Stimulated activated CD4-positive, alpha-beta T cell treated with anti-CD3 and anti-CD28 coated beads, Interleukin-2, amount 100 ng/mL, for 48 hours (primary cell): ENCODE measurements at regions not wholly inside any gene's neighbourhood (a gene's known extent, or its start where the extent isn't known, plus 50 kb on each side); places are given as distances from the start of the nearest gene placed in this dataset.
"Not testable (repeated sequence)": the region's sequence is repeated elsewhere in the genome, so short reads cannot be mapped to it uniquely, and the experiment has no call there.

ENCODE experiments used
- DNase-seq, 2 donors: peaks; one replicate each; pipeline ENCODE4 v3.0.0-alpha.2; 2020

DNA sequence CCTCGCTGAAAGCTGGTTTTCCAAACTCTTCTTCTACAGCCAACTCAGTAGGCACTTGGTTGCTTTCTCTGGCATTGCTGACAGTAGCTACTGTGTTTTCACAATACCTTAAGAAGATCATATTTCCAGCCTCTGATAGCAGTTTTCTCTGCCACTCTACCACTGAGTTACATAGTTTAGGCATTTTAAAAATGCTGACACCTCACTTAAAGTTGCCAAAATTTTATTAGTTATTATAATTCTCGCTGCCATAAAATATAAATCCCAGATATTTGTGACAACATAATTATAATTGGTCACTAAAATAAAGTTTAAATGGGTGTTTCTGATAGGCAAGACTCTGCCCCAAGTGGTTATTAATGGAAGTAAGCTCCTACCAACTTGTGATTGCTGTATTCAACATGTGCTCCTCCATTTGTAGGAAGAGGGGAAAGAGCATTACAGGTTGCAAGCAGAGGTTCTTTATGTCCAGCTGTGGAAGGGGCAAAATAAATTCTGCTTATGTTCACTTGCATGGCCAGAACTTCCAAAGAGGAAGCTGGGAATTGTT is 1202.8 kb downstream of the CNTNAP5 start:
- DNase-seq = no peak

DNA sequence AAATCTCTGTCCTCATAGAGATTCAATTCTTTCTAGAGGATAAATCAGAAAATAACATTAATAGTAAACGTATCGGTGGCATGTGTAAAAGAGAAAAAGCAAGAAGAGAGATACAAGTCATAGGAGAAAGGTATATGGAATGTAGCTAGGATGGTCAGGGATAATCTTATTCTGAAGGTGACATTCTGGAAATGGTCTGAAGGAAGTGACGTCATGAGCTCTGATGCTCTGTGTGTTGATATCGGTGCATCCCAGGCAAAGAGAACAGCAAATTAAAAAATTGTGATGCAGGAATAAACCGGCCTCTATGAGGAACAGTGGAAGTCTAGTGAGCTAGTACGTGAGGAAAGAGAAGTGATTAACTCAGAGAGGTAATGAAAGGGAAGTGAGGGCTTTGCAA is 1215.8 kb downstream of the CNTNAP5 start:
- no peak for DNase-seq

DNA sequence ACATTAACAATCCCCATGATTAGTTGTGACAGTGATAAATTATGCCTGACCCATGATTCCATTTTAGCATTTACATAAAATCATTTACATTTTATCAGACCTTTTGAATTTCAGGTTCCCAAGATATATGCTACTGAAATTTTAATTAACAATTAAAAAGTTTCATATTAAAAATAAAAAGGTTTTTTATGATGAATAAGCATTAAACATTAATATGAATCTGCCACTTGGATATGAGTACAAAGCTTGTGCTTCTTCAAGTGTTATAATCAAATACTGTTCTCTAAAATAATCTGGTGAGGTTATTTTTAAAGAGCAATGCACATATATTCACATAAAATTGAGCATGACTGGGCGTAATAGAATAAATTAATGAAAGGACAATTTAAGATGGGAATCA is 1218.0 kb downstream of the CNTNAP5 start:
- DNase-seq = no peak

DNA sequence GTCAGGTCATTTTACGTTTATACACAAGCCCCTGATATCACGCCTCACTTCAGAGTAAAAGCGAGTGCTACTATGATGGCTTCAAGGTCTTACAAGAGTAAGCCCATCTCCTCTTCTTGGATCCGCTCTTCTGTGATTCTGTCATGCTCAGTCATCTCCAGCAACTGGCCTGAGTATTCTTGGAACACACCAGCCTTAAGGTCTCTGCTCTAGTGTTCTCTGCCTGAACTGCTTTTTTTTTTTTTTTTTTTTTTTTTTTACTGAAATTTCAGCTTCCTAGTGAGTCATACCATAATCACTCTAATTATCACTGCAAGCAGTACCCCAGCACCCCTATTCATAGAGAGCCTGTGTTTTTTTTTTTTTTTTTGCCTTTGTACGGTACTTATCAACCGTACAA is 1228.9 kb downstream of the CNTNAP5 start:
- no peak for DNase-seq

- no peak for DNase-seq
These were observed 1234.4 kb downstream of the CNTNAP5 start for GRCh38 chr2:125259451-125259850.

- not testable (repeated sequence) for DNase-seq
These were observed 1235.4 kb downstream of the CNTNAP5 start for GRCh38 chr2:125260366-125260930.

GRCh38 chr2:125264453-125264852 is 1239.4 kb downstream of the CNTNAP5 start:
- no peak for DNase-seq

GRCh38 chr2:125267683-125268082 is 1242.6 kb downstream of the CNTNAP5 start:
- no peak for DNase-seq

DNA sequence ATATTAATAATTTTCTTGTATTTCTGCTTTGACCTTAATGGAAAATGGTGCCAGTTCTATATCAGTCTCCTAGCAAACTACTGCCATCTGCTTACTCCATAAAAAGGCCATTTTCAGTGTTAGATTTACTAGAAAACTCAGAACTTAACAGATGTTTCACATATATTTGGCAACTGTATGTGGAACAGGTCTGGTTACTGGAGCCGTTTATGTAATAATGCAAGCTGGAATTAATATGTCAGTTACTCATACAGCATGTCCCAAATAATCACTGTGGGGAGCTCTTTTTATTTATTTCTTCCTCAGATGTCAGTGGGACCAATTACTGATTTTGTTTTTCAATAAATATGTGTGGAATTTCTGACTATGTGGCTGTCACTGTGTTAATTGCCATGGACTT is 1247.6 kb downstream of the CNTNAP5 start:
- DNase-seq = no peak

GRCh38 chr2:125274718-125275117 is 1249.6 kb downstream of the CNTNAP5 start:
- no peak for DNase-seq

GRCh38 chr2:125280265-125280664 is 1255.2 kb downstream of the CNTNAP5 start:
- no peak for DNase-seq

- no peak for DNase-seq
These were observed 1256.2 kb downstream of the CNTNAP5 start for GRCh38 chr2:125281242-125281641.

DNA sequence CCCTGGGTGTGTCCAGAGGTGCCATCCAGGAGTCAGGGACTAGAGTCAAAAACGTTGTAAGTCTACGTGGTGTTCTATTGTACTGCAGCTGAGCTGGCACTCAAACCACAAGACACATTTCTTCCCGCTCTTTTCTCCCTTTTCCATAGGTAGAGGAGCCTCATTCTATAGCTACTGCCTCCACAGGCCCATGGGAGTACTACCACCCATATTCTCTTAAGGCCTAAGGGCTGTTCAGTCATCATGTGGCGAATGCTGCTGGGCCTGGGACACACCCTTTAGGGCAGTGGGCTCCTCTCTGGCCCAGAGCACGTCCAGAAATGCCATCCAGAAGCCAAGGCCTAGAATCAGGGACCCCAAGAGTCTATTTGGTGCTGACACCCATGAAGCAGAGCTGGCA is 1271.7 kb downstream of the CNTNAP5 start:
- no peak for DNase-seq

- DNase-seq = no peak
These were observed 1285.7 kb downstream of the CNTNAP5 start for GRCh38 chr2:125310657-125311364.

DNA sequence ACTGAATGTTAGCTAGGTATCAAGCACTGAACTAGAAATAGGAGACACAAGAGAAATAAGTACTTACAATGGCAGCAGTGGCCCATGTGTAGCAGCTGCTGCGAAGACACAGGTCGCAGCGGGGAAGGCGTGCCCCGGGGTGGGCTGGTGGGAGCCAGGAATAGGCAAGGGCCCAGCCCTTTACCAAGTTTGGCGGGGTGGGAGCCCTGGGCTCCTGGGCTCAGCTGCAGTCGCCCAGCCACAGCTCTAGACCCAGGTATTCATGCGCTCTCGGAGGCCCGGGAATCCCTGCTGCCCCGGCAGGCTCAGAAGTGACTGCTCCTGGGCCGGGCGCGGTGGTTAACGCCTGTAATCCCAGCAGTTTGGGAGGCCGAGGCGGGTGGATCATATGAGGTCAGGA is 1287.3 kb downstream of the CNTNAP5 start:
- no peak for DNase-seq

GRCh38 chr2:125313806-125314205 is 1288.7 kb downstream of the CNTNAP5 start:
- no peak for DNase-seq

GRCh38 chr2:125318740-125319139 is 1293.7 kb downstream of the CNTNAP5 start:
- no peak for DNase-seq

GRCh38 chr2:125324273-125324672 is 1299.2 kb downstream of the CNTNAP5 start:
- no peak for DNase-seq

DNA sequence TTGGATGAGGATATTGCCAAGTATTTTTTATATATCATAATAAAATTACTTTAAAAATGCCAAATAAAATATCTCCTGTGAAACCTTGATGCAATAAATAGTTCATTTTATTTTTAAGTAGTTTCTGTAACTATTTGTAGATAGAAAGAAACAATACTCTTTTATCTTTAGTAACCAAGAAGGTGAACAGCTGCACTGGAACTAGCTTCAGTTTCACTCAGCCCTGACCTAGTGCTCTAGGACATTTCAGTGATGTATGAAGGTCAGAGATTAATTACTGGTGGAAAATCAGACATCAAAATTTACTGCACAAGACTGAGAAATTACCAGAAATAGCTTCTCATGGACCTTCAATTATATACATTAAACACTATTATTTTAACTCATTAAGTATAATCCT is 1305.0 kb downstream of the CNTNAP5 start:
- DNase-seq = no peak

DNA sequence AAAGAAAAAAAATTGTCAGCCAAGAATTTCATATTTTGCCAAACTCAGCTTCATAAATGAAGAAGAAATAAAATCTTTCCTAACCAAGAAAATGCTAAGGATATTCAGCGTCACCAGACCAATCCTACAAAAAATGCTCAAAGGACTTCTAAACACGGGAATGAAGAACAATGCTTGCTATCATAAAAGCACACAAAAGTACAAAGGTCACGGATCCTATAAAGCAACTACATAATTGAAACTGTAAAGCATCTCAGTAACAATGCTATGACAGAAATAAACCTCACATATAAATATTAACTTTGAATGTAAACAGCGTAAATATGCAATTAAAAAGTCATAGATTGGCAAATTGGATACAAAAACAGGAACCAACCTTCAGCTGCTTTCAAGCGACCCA is 1314.6 kb upstream of the GYPC start:
- DNase-seq = no peak

GRCh38 chr2:125353542-125353941 is 1302.4 kb upstream of the GYPC start:
- DNase-seq = not testable (repeated sequence)

DNA sequence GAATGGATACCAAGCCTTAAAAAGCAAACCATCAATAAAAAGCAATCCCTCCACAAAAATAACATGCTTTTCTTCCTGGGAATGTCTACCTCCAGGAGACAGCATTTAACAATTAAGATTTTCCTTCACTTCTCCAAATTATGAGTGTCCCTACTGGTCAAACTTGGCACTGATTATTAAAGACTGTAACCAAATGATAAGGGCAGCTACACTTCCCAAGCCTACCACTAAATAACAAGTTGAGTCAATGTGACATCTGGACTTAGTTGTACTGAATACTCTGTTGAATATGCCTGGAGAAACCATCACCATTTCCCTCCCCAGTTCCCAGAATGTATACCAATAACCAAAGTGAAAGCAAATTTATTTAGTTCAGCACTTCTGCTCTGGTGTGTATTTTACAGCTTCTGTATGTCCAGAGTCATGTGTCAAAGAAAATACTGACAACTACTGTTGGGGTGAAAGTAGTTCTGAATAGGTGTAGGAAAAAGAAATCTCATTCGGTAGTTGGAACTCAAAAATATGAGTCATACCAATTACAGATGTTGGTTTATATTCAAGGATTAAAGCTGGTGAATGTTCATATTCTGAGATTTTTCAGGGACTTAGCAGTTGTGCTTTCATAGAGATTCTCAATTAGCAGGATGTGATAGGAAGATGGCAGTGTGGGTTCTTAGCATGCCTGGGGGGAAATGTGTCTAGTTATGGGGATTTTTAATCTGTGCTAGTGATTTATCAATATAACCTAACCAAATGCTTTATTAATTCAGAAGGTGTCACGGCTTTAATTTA is 1291.6 kb upstream of the GYPC start:
- DNase-seq = no peak

DNA sequence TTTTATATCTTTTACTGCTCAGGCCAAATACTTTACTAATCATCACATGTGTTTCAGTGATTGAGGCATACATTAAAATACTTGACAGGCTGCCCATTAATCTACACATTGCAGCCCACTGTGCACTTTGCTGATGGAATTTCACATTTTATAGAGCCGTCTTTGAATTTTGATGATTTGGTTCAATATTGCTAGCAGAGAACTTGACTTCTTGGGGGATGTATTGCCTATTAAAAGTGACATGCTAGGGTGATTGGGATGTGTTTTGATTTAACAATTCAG is 1291.0 kb upstream of the GYPC start:
- DNase-seq = no peak

GRCh38 chr2:125371867-125372266 is 1284.1 kb upstream of the GYPC start:
- DNase-seq = no peak
